Right cardiac atrium (tissue), 5 donors: ENCODE measurements at regions not wholly inside any gene's neighbourhood (a gene's known extent, or its start where the extent isn't known, plus 50 kb on each side); places are given as distances from the start of the nearest gene placed in this dataset.
"Not testable (repeated sequence)": the region's sequence is repeated elsewhere in the genome, so short reads cannot be mapped to it uniquely, and the experiment has no call there.

Experiments used
- ATAC-seq, 2 donors: fragments of 200-7000 bp; cut with Tn5 transposase; one replicate each; pipeline versions ENCODE4 v1.8.0 to v1.9.1; 2020; ENCODE audit warnings: moderate library complexity in 2 of 2, mild to moderate bottlenecking in 1 of 2
- DNase-seq, 3 donors: peaks; one replicate each; pipeline ENCODE4 v3.0.0-alpha.2; 2020
- H3K27ac ChIP-seq: one replicate; pipeline ENCODE4 v1.5.1; 2013; ENCODE audit warnings: mild to moderate bottlenecking, low read length, control low read depth, moderate library complexity
- H3K27me3 ChIP-seq: one replicate; pipeline ENCODE4 v1.6.1; 2013; ENCODE audit not compliant: control insufficient read depth, insufficient read depth
- H3K4me1 ChIP-seq: one replicate; pipeline ENCODE4 v1.6.1; 2013; ENCODE audit warnings: low read length; ENCODE audit not compliant: control insufficient read depth, insufficient read depth
- H3K4me3 ChIP-seq: one replicate; pipeline ENCODE4 v1.5.1; 2013; ENCODE audit warnings: low read length, control low read depth
- H3K9me3 ChIP-seq: one replicate; pipeline ENCODE4 v1.6.1; 2013; ENCODE audit warnings: low read length; ENCODE audit not compliant: control insufficient read depth
- WGBS: extraction: QIAGEN DNeasy Blood & Tissue Kit; methylation state at CpG from one replicate; pipeline ENCODE4 v1.1.7; 2013; 5-methylcytosine and 5-hydroxymethylcytosine counted together
- intact Hi-C, 4 donors: fragments of 100-400 bp; cut with DNase I; formaldehyde crosslinking; loops; one replicate each; pipeline versions ENCODE4 v1.11.0 to v1.14.0; 2022 to 2023
- donor health status: healthy with polysubstance abuse.
- donor health status: DM: no; HTN: yes; CAD: no.
- donor health status: DM: no; HTN: no; CAD: no.
- donor health status: DM: no; HTN: yes; CAD: no; lungs with severe emphysema.
- donor health status: DM: yes; HTN: yes; CAD: no.

- intact Hi-C loops = no loop called here
- H3K4me3 ChIP-seq = no peak overlapping the region
- H3K27me3 ChIP-seq = no peaks in the 10 kb centered on the region
- H3K4me1 ChIP-seq = no peaks in the 10 kb centered on the region
- WGBS = 54% methylated on average over 4 of the region's 4 CpGs
- H3K27ac ChIP-seq = no peak overlapping the region
- H3K9me3 ChIP-seq = no peaks in the 10 kb centered on the region
- DNase-seq (no peak), ATAC-seq (no peak)
These were observed 859.0 kb upstream of the SPRY2 start for GRCh38 chr13:81199956-81200355.

- Histone ChIP-seq H3K4me1 (no peaks in the 10 kb centered on the region), H3K4me3 (no peak overlapping the region), H3K27ac (no peak overlapping the region), H3K9me3 (peaks cover 1% of the 10 kb centered on the region), H3K27me3 (no peaks in the 10 kb centered on the region)
- intact Hi-C loops = no loop called here
- ATAC-seq (no peak), DNase-seq (no peak)
- 58% methylated on average over 3 of the region's 3 CpGs for WGBS
These were observed 857.0 kb upstream of the SPRY2 start for GRCh38 chr13:81197966-81198365.

GRCh38 chr13:81197483-81197882 lies 856.6 kb upstream of the SPRY2 start:
- H3K27me3 ChIP-seq = no peaks in the 10 kb centered on the region
- H3K4me3 ChIP-seq = no peak overlapping the region
- intact Hi-C loops = no loop called here
- H3K9me3 ChIP-seq = peaks cover 1% of the 10 kb centered on the region
- no peak overlapping the region for H3K27ac ChIP-seq
- 38% methylated on average over 1 of the region's 1 CpG for WGBS
- no peaks in the 10 kb centered on the region for H3K4me1 ChIP-seq
- DNase-seq (no peak), ATAC-seq (no peak)

- intact Hi-C loops = no loop called here
- no peaks in the 10 kb centered on the region for H3K4me1 ChIP-seq
- no peaks in the 10 kb centered on the region for H3K27me3 ChIP-seq
- H3K9me3 ChIP-seq = peaks cover 1% of the 10 kb centered on the region
- DNase-seq (no peak), ATAC-seq (no peak)
- no peak overlapping the region for H3K4me3 ChIP-seq
- H3K27ac ChIP-seq = no peak overlapping the region
These were observed 853.4 kb upstream of the SPRY2 start for GRCh38 chr13:81194362-81194761.

GRCh38 chr13:81184556-81185265 lies 843.8 kb upstream of the SPRY2 start:
- ATAC-seq = no peak
- intact Hi-C loops = no loop called here

GRCh38 chr13:81172603-81173002 lies 831.7 kb upstream of the SPRY2 start:
- intact Hi-C loops = no loop called here
- Histone ChIP-seq H3K4me3 (no peak overlapping the region), H3K9me3 (no peaks in the 10 kb centered on the region), H3K27me3 (no peaks in the 10 kb centered on the region), H3K4me1 (no peaks in the 10 kb centered on the region), H3K27ac (no peak overlapping the region)
- DNase-seq (no peak), ATAC-seq (no peak)
- WGBS = 84% methylated on average over 3 of the region's 3 CpGs

More at GRCh38 chr13:81184556-81185265, 843.8 kb upstream of the SPRY2 start:
- Histone ChIP-seq H3K27ac (no peak overlapping the region), H3K4me3 (no peak overlapping the region), H3K27me3 (no peaks in the 10 kb centered on the region), H3K4me1 (no peaks in the 10 kb centered on the region), H3K9me3 (no peaks in the 10 kb centered on the region)
- DNase-seq = no peak
- WGBS = 49% methylated on average over 3 of the region's 3 CpGs

GRCh38 chr13:81171065-81171647 lies 830.2 kb upstream of the SPRY2 start:
- WGBS = 17% methylated on average over 3 of the region's 3 CpGs
- Histone ChIP-seq H3K27me3 (no peaks in the 10 kb centered on the region), H3K27ac (no peak overlapping the region), H3K4me3 (no peak overlapping the region), H3K9me3 (no peaks in the 10 kb centered on the region), H3K4me1 (no peaks in the 10 kb centered on the region)
- DNase-seq (no peak), ATAC-seq (no peak)
- intact Hi-C loops = no loop called here

GRCh38 chr13:81163823-81164222 lies 822.9 kb upstream of the SPRY2 start:
- not testable (repeated sequence) for H3K4me3 ChIP-seq

GRCh38 chr13:81153478-81153877 lies 812.6 kb upstream of the SPRY2 start:
- no peak overlapping the region for H3K27ac ChIP-seq
- no peak for ATAC-seq

More at GRCh38 chr13:81163823-81164222, 822.9 kb upstream of the SPRY2 start:
- WGBS = 52% methylated on average over 1 of the region's 1 CpG
- H3K4me1 ChIP-seq, intact Hi-C loops, H3K27me3 ChIP-seq, ATAC-seq, H3K9me3 ChIP-seq, DNase-seq, H3K27ac ChIP-seq: not testable (repeated sequence)

GRCh38 chr13:81148822-81149221 lies 807.9 kb upstream of the SPRY2 start:
- intact Hi-C loops = no loop called here
- no peaks in the 10 kb centered on the region for H3K9me3 ChIP-seq
- DNase-seq = no peak
- H3K4me3 ChIP-seq = no peak overlapping the region
- WGBS = 81% methylated on average over 2 of the region's 2 CpGs
- no peaks in the 10 kb centered on the region for H3K27me3 ChIP-seq
- H3K27ac ChIP-seq = no peak overlapping the region
- H3K4me1 ChIP-seq = no peaks in the 10 kb centered on the region
- ATAC-seq = no peak

More at GRCh38 chr13:81153478-81153877, 812.6 kb upstream of the SPRY2 start:
- intact Hi-C loops = no loop called here
- Histone ChIP-seq H3K9me3 (no peaks in the 10 kb centered on the region), H3K4me1 (no peaks in the 10 kb centered on the region), H3K4me3 (no peak overlapping the region), H3K27me3 (no peaks in the 10 kb centered on the region)
- no peak for DNase-seq
- WGBS = 89% methylated on average over 2 of the region's 2 CpGs

- H3K9me3 ChIP-seq, DNase-seq, H3K27ac ChIP-seq, intact Hi-C loops, H3K4me1 ChIP-seq, H3K27me3 ChIP-seq, ATAC-seq, H3K4me3 ChIP-seq: not testable (repeated sequence)
- 90% methylated on average over 12 of the region's 12 CpGs for WGBS
These were observed 805.6 kb upstream of the SPRY2 start for GRCh38 chr13:81146576-81146975.
